GM10266 (cell line): ENCODE measurements at regions not wholly inside any gene's neighbourhood (a gene's known extent, or its start where the extent isn't known, plus 50 kb on each side); places are given as distances from the start of the nearest gene placed in this dataset.

ENCODE experiments used
- DNase-seq: peaks from one replicate; pipeline ENCODE4 v3.0.0; 2012; ENCODE audit errors: extremely low spot score
- TF ChIP-seq, protein P1 (sequence below): IDR thresholded peaks from 2 replicates; pipeline ENCODE4 v1.5.1; 2012; ENCODE audit warnings: mild to moderate bottlenecking, low read depth; ENCODE audit not compliant: control insufficient read depth, insufficient read depth; ENCODE audit errors: missing control alignments

DNA sequence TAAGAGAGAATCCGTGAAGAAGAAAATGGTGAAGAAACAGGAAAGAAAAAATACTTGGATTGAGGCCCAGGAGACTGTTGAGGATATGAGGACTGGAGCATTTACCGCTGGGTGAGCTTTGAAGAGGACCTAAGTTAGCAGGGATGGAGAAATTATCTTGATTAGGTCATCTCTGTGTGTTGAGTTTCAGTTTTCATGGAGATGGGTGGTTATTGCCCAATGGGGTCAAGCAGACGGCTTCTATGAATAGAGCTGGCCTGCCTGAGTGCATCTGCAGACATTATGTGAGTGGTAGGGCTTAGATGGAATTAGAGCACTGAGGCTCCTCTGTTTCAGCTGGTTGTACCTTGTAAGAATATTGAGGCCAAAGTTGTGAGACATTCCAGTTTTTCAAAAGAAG, 245.4 kb upstream of the FBXL7 start:
- DNase-seq = no peak
- TF ChIP-seq, protein P1, sequence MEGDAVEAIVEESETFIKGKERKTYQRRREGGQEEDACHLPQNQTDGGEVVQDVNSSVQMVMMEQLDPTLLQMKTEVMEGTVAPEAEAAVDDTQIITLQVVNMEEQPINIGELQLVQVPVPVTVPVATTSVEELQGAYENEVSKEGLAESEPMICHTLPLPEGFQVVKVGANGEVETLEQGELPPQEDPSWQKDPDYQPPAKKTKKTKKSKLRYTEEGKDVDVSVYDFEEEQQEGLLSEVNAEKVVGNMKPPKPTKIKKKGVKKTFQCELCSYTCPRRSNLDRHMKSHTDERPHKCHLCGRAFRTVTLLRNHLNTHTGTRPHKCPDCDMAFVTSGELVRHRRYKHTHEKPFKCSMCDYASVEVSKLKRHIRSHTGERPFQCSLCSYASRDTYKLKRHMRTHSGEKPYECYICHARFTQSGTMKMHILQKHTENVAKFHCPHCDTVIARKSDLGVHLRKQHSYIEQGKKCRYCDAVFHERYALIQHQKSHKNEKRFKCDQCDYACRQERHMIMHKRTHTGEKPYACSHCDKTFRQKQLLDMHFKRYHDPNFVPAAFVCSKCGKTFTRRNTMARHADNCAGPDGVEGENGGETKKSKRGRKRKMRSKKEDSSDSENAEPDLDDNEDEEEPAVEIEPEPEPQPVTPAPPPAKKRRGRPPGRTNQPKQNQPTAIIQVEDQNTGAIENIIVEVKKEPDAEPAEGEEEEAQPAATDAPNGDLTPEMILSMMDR = no peak

DNA sequence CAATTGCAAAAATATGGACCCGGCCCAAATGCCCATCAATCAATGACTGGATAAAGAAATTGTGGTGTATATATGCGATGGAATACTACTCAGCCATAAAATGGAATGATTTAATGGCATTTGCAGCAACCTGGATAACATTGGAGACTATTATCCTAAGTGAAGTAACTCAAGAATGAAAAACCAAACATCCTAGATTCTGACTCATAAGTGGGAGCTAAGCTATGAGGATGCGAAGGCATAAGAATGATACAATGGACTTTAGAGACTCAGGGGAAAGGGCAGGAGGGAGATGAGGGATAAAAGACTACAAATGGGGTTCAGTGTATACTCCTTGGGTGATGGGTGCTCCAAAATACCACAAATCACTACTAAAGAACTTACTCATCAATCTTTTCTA, 247.6 kb upstream of the FBXL7 start:
- no peak for DNase-seq
- TF ChIP-seq, protein P1 = no peak

DNA sequence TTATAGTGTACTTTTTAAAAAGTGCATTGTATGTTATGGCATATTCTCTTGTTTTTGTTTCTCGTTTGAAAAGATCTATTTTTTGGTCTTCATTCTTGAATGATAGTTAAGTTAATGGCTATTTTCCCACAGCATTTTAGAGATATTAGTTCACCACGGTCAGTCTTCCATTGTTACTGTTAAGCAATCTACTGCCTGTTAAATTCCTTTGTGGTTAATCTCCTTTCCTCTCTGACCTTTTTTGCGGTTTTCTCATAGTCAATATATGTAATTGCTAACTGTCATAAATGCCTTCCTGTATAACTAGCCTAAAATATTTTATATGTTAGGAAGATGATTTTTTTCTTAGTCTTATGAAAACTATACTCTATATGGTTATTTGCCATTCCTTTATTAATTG, 250.8 kb upstream of the FBXL7 start:
- no peak for DNase-seq
- TF ChIP-seq, protein P1 = no peak

DNA sequence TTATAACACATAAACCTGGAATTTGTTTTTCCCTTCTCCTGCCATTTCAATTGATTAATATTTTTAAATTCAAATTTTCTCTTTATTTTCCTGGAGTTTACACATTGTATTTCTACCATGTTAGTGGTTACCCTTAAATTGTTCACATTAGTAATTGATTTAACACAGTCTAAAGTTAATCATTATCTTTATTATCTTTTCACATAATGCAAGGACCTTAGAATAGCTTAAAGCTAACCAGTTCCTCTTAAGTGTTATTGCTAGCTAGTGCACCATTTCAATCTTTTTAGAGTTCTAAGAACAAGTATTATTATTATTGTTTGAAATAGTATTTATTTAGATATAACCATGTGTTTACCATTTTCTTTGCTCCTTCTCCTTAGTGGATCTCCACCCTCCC, 251.2 kb upstream of the FBXL7 start:
- TF ChIP-seq, protein P1 = no peak
- DNase-seq = no peak

DNA sequence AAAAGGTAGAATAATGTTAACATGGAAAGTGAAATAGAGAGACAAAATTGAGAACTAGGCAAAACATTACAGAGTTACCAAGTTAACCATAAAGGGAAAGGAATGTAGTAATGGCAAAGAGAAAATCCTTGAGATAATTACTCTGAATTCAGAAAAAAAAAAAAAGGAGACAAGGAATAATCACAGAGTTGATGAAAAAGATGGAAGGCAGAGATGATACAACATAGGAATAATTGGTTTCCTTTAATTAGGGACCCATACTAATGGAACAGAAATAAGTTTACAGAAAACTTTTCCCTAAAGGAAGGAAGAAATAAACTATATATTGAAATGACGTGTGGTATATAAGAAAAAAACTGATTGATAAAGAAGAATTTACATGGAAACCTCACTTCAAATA, 254.1 kb upstream of the FBXL7 start:
- DNase-seq = no peak
- TF ChIP-seq, protein P1 = no peak

DNA sequence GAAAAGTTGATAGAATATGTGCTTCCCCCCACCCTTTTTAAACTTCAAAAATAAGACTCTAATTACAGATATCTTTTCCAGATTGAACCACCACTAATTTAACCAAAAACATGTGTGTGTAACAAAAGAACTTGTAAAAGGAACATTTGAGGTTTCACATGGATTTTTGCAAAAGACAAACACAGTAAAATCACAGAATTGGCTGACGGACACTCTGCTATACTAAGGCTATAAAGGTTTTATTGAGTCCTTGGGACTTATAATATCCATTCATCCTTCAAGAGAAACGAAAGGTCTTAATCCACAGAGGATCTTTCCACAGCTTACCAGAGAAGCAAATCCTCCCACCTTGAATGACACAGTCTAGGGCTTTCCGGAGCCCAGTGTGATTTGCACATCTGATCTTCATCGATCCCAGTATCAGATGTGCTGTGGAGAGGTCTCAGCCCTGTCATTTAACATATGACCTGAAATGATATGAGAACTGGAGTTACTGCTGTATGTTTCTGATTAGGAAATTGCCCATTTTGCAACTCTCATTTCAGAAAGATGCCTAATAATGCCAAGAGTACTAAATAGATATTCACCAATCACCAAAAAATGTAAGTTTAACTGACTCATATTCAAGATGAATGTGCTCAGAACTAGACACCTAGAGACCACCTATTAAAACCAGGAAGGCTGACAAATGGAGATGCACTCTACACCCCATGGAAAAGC, 256.5 kb upstream of the FBXL7 start:
- TF ChIP-seq, protein P1 = no peak
- no peak for DNase-seq

DNA sequence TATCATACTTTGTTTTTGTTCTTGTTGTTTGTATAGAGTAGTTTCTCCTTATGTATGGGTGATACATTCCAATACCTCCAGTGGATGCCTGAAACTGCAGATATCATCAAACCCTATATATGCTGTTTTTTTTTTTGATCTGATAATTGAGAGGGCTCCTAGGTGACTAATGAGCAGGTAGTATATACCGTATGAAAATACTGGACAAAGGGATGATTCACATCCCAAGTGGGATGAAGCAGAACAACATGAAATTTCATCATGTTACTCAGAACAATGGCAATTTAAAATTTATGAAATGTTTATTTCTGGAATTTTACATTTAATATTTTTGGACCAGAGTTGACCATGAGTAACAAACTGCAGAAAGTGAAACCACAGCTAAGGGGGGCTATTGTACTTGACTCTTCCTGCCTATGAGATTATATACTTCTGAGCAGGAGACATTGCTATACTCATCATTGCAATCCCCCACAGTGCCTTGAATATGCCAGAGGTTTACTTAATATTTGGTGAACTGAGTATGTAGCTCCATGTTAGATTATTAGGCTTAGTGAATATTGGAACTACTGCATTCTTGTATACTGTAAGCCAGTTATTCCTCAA, 258.7 kb upstream of the FBXL7 start:
- no peak for DNase-seq
- TF ChIP-seq, protein P1 = no peak
